Omental fat pad (tissue), 3 donors: ENCODE measurements at regions not wholly inside any gene's neighbourhood (a gene's known extent, or its start where the extent isn't known, plus 50 kb on each side); places are given as distances from the start of the nearest gene placed in this dataset.

Experiments
- ATAC-seq: fragments of 150-250 bp; one replicate; pipeline ENCODE4 v1.9.1; 2016; ENCODE audit warnings: mild to moderate bottlenecking, moderate library complexity; ENCODE audit not compliant: low FRiP score
- DNase-seq: peaks from one replicate; pipeline ENCODE4 v3.0.0-alpha.2; 2019; ENCODE audit warnings: low spot score
- TF ChIP-seq, protein P1 (sequence below), 3 donors: fragments of 450-650 bp; IDR thresholded peaks; one replicate each; pipeline ENCODE4 v1.5.1; 2016 to 2017; ENCODE audit warnings: antibody characterized with exemption in 3 of 3, mild to moderate bottlenecking in 3 of 3, moderate library complexity in 2 of 3

DNA sequence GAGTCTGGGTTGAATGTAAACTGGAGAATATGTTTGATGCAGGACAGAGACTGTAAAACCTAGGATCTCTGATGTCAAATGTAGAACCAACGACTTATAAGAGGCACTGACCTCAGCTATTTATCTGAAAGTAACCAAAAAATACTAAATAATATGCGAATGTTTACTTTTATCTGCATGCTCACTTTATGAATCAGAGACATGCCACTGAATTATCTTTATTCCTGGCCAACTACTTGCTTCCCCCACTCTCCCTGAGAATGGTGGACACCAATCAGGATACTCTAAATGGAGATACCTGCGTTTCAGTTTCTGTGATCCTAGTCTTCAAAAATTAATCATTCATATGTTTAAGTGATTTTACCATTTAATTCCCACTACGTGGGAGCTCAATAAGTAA is 1038.4 kb upstream of the PABPC4L start:
- DNase-seq = no peak
- ATAC-seq = no peak
- TF ChIP-seq, protein P1, sequence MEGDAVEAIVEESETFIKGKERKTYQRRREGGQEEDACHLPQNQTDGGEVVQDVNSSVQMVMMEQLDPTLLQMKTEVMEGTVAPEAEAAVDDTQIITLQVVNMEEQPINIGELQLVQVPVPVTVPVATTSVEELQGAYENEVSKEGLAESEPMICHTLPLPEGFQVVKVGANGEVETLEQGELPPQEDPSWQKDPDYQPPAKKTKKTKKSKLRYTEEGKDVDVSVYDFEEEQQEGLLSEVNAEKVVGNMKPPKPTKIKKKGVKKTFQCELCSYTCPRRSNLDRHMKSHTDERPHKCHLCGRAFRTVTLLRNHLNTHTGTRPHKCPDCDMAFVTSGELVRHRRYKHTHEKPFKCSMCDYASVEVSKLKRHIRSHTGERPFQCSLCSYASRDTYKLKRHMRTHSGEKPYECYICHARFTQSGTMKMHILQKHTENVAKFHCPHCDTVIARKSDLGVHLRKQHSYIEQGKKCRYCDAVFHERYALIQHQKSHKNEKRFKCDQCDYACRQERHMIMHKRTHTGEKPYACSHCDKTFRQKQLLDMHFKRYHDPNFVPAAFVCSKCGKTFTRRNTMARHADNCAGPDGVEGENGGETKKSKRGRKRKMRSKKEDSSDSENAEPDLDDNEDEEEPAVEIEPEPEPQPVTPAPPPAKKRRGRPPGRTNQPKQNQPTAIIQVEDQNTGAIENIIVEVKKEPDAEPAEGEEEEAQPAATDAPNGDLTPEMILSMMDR (IDR thresholded peaks at IDR 0.05) = no peak

GRCh38 chr4:135238940-135239339 is 1037.4 kb upstream of the PABPC4L start:
- ATAC-seq (no peak), DNase-seq (no peak)
- TF ChIP-seq, protein P1 (IDR thresholded peaks at IDR 0.05) = no peak

GRCh38 chr4:135236048-135236447 is 1034.5 kb upstream of the PABPC4L start:
- ATAC-seq (no peak), DNase-seq (no peak)
- TF ChIP-seq, protein P1 (IDR thresholded peaks at IDR 0.05) = no peak

DNA sequence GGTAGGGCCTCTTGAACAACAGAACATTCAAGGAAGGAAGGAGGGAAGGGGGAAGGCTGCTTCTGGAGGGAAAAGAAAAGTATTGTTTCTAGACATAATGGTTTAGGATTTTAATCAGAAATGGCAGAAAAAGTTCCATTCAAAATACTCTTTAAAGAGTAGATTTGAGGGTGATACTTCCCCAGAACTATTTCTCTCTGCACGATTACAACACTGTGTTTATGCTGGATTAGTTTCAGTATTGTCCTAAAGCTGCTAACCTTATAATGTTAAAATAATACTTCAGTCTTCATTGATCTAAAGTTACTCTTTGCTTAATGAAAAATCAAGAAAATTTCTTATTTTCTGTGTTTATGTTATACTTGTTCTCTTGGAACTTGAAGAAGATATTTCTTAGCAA is 1026.3 kb upstream of the PABPC4L start:
- DNase-seq (no peak), ATAC-seq (no peak)
- TF ChIP-seq, protein P1 (IDR thresholded peaks at IDR 0.05) = no peak

DNA sequence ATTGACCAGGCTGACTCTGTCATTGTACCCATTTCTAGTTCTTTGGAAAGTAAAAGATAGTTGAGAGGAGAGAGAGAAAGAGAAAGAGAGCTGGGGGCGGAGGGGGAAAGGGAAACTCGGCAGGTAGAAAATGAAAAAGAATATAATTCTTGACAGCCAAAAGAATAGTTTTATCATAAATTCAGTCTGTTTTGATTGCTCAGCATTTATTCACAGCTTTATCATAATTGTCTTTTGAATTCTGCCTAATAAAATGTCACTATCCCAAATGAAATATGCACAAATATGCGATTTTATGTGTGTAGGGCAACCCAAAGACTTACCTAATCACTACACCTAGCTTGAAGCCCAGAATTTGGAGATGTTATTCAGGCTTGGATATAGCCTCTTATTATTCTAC is 1024.0 kb upstream of the PABPC4L start:
- no peak for ATAC-seq
- no peak for DNase-seq
- TF ChIP-seq, protein P1 (IDR thresholded peaks at IDR 0.05) = no peak

DNA sequence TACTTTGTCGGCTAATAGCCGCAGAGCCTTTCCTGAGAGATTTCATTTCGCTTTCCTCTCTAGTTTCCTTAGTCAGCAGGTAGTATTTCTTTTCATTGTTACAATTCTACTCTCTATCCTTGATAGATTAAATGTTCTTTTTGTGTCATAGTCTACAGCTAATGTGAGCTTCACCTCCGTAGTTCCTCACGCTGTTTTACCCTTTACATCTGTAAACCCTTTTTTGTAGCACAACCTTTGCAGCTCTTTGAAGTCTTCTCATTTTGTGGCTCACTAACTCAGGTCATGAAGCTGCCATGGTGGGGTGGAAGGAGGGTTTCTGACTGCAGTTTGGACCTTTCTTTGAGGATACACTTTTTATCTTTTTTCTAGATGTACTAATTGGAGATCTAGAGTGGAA is 1008.8 kb upstream of the PABPC4L start:
- DNase-seq (no peak), ATAC-seq (no peak)
- TF ChIP-seq, protein P1 (IDR thresholded peaks at IDR 0.05) = no peak

GRCh38 chr4:135207531-135207930 is 1005.9 kb upstream of the PABPC4L start:
- TF ChIP-seq, protein P1 (IDR thresholded peaks at IDR 0.05) = no peak
- DNase-seq = no peak
- ATAC-seq = no peak
